Activated T-cell treated with anti-CD3 and anti-CD28 coated beads, Interleukin-2, amount 50 U/mL, for 48 hours (primary cell): ENCODE measurements at regions not wholly inside any gene's neighbourhood (a gene's known extent, or its start where the extent isn't known, plus 50 kb on each side); places are given as distances from the start of the nearest gene placed in this dataset.
"Not testable (repeated sequence)": the region's sequence is repeated elsewhere in the genome, so short reads cannot be mapped to it uniquely, and the experiment has no call there.

Experiments
- DNase-seq, 2 experiments: peaks; one replicate each; pipeline ENCODE4 v3.0.0-alpha.2; 2020

- DNase-seq = no peak
These were observed 110.2 kb upstream of the CST7 start for GRCh38 chr20:24838546-24839535.

GRCh38 chr20:24840121-24840713 is 108.9 kb upstream of the CST7 start:
- DNase-seq = no peak

DNA sequence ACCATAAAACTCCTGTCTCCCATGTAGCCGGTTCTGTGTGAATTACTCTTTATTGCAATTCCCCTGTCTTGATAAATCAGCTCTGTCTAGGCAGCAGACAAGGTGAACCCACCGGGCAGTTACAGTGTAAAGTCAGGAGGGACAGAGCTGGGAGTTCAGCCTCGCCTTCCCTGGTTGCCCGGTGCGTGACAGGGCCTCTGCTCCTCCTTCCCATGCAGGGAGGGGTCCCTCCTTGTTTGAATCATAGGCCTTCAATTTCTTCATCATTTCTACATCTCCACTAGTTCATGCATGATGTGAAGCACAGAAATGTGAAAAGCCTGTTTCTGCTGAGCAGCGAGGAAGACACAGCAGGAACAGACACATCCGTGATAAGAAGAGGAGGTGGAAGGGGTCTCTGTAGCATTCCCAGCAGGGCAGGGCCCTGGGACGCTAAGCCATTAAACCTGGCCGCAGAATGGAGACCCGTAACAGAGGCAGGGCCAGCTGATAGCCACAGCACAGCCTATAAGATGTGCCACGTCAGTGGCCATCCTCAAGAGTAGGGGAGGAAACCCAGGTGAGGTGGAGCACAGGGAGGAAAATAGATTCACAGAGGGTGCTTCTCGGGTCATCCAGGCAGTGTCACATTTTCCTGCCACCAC is 106.7 kb upstream of the CST7 start:
- DNase-seq = no peak

DNA sequence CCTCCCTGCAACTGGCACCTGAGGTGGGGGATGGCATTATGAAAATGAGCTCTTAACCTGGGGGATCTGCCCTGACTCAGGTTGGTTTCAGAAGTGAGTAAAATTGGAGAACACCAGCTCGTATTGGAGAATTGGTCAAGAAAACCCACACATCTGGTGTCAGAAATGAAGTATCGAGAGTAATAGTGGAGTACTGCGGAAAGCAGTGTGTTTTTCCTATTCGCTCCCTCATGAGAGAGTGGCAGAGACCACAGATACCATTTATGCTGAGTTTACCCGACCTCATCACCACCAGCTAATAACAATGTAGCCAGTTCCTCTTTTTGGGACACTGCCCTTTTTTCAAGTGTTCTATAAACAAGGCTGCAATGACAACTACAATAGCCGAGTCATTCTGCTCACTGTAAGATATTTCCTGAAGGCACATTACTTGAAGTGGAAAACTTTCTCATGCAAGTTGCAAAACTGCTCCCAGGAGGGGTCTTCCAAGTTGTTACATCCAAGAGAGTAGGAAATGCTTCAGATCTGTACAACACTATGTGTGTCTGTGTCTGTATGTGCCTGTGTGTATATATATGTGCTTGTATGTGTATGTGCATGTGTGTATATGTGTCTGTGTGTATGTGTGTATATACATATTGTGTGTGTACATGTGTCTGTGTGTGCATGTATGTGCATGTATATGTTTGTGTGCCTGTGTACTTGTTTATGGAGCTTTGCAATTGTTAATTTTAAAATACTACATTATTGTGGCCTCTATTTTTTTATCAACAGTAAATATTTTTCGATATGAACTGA is 106.0 kb upstream of the CST7 start:
- no peak for DNase-seq

- no peak for DNase-seq
These were observed 98.9 kb upstream of the CST7 start for GRCh38 chr20:24850176-24850575.

DNA sequence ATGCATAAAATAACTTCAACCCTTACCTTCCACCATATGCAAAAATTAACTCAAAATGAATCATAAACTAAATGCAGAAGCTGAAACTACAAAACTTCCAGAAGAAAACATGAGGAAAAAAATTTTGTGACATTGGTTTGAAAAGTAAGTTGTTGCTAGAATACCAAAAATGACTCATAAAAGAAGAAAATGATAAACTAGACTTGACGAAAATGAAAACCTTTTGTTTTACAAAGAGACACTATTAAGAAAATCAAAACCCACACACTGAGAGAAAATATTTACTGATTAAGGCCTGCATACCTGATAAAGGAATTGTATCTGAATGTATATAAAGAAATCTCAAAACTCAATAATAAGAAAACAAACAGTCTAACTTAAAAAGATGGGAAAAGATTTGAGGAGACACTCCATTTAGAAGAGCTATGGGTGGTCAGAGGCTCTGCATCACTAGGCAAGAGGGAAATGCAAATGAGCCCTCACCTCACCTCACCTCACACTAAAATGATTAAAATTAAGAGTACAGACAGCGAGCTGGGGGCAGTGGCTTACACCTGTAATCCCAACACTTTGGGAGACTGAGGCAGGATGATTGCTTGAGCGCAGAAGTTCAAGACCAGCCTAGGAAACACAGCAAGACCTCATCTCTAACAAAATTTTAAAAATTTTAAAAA is 97.6 kb upstream of the CST7 start:
- DNase-seq = no peak

DNA sequence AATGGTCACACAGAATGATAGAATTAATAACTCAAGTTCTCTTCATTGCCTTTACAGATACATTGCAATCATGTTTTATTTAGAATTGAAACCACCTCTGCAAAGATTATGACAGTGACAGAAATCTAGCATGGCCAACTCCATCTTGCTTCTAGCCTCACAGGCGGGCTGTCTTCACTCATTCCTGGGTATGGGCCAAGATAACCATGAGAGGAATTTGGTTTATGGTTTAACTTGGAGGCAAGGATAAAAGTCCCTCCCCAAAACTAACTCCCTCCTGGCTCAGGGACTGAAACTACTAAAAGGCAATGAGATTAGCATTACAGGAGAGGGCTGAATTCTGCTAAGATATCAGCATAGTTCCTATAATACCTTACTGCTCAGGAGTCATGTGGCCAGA is 95.2 kb upstream of the CST7 start:
- DNase-seq = no peak

DNA sequence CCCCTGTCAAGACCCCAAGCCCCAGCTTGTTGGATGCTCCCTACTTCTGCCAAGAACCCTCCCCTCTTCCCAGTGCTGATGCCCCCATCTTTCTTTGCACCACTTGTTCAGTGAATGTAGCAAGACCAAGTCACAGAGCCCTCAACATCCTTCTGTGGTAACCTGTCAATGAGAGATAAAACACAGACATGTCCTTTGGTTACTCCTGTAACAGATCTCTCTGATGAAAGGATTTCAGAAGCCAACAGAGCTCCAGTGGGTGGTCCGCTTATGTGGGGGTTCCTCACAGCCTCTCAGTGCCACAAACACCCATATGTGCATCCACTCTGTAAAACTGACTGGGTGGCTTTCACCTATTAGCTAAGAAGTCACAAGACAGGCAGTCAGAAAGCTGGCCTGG is 93.2 kb upstream of the CST7 start:
- DNase-seq = no peak

GRCh38 chr20:24858500-24858899 is 90.6 kb upstream of the CST7 start:
- not testable (repeated sequence) for DNase-seq

GRCh38 chr20:24859539-24859938 is 89.5 kb upstream of the CST7 start:
- DNase-seq = no peak

- no peak for DNase-seq
These were observed 86.9 kb upstream of the CST7 start for GRCh38 chr20:24862186-24862585.

DNA sequence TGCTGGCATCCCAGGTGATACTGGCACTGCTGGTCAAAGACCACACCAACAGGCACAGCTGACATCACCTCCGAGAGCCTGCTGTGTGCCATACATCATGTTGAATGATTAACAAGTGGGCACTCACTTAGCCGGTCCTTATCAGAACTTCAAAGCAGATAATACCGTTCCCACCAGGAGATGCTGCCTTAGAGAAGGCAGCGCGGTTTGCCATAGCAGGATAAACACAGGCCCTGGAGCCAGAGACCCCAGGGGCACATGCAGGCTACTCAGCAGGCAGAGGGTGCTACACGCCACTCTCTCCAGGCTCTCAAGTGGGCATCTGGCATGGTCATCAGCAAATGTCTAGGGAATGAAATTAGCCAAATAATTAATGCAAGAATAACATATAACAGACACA is 86.5 kb upstream of the CST7 start:
- DNase-seq = no peak

DNA sequence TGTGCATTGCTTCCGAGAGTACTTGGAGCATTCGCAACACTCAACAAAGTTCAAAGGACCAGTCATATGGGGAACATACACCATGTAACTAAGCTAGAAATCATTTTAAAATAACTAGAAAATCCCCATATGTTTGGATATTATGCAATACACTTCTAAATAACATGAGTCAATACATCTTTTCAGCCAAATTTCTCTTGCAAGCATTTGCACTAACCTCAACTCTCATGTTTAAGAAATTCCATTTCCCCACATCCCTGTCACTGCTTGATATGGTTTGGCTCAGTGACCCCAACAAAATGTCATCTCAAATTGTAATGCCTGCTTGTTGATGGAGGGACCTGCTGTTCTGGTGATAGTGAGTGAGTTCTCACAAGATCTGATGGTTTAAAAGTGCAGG is 85.7 kb upstream of the CST7 start:
- no peak for DNase-seq

DNA sequence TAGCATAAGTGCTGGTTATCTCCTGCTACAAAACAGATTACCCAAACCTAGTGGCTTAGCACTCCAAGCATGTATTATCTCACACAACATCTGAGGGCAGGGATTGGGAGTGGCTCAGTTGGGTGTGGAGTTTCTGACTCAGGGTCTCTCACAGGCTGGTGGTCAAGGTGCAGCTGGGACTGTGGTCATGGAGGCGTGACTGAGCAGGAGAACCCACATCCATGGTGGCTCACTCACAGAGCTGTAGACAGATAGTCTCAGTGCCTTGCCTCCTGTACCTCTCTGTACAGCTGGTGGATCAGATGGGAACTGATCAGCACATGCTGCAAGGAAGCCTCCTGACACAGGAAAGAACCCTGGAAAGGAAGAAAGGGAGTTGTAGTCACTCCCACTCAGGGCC is 83.1 kb upstream of the CST7 start:
- DNase-seq = no peak

- no peak for DNase-seq
These were observed 82.3 kb upstream of the CST7 start for GRCh38 chr20:24866742-24867141.

GRCh38 chr20:24867556-24867955 is 81.5 kb upstream of the CST7 start:
- no peak for DNase-seq

- no peak for DNase-seq
These were observed 80.6 kb upstream of the CST7 start for GRCh38 chr20:24868396-24868927.

DNA sequence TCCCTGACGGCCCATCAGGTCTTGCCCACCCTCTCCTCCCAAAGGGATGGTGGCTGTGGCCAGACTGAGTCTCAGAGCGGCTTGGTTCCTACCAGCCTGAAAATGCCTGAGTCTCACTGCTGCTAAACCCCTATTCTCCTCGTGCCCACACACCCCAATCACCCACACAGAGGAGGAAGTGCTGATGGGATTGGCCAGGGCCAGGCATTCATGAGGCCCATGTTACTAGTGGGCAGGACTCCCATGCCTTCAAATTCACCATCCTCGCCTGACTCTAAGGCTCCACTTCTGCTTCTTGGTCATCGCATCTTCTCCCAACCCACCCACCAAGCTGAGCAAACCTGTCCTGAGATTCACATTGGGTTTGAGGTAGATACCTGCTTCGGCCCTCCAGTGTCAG is 80.1 kb upstream of the CST7 start:
- DNase-seq = no peak

GRCh38 chr20:24870057-24870456 is 79.0 kb upstream of the CST7 start:
- no peak for DNase-seq

- no peak for DNase-seq
These were observed 78.2 kb upstream of the CST7 start for GRCh38 chr20:24870881-24871280.

DNA sequence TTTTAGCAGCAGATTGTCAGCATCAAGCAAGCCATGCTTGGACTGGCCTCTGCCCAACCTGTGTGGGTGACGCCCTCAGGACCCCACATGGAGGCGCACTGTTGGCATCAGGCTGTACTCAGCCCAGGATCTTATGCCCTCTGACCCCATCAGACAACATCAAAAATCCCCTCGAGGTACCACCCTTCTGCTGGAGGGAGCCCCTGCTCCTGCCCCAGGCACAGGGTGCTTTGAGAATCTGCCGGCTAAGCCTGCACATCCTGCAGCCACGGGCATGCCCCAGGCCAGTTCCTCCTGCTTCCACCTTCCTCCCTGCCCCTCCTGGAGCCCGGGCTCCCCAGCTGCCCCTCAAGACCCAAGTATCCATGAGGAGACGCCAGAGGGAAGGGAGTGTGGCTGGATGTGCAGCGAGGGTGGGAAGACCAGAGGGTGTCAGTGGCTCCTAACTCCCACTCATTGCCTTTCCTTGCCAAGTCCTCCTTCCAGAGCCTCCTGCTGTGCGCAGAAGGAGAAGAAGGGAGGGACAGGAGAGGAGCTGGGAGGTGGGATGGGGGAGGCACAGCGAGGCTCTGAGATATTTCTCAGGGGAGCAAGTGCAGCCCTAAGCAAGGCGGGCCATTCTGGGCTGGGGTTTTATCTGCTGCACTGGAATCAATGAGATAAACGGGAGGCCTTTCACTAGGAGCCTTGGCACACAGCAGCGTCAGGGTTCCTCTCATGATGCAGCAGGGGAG is 77.4 kb upstream of the CST7 start:
- DNase-seq = no peak
